Stimulated activated CD8-positive, alpha-beta memory T cell treated with anti-CD3 and anti-CD28 coated beads, Interleukin-12 subunit alpha, Interleukin-12 subunit beta, amount 100 ng/mL, for 24 hours (primary cell): ENCODE measurements at regions not wholly inside any gene's neighbourhood (a gene's known extent, or its start where the extent isn't known, plus 50 kb on each side); places are given as distances from the start of the nearest gene placed in this dataset.

Experiments
- DNase-seq: peaks from one replicate; pipeline ENCODE4 v3.0.0-alpha.2; 2020; ENCODE audit errors: extremely low read depth

- DNase-seq, result no peak
Observed at GRCh38 chr13:22009500-22009899, 338.6 kb downstream of the FGF9 start.

GRCh38 chr13:22009937-22010336, 339.1 kb downstream of the FGF9 start:
- no peak for DNase-seq

- DNase-seq, result no peak
Observed at GRCh38 chr13:22012686-22013085, 341.8 kb downstream of the FGF9 start.

- DNase-seq, result no peak
Observed at GRCh38 chr13:22014469-22014868, 343.6 kb downstream of the FGF9 start.

GRCh38 chr13:22017226-22017625, 346.4 kb downstream of the FGF9 start:
- DNase-seq, result no peak

GRCh38 chr13:22018076-22018835, 347.4 kb downstream of the FGF9 start:
- no peak for DNase-seq

GRCh38 chr13:22018836-22019210, 347.9 kb downstream of the FGF9 start:
- DNase-seq, result no peak

- no peak for DNase-seq
Observed at GRCh38 chr13:22024381-22024994, 353.6 kb downstream of the FGF9 start.

GRCh38 chr13:22027566-22027965, 356.7 kb downstream of the FGF9 start:
- DNase-seq, result no peak

- DNase-seq, result no peak
Observed at GRCh38 chr13:22028831-22029230, 358.0 kb downstream of the FGF9 start.

- DNase-seq, result no peak
Observed at GRCh38 chr13:22030321-22030720, 359.4 kb downstream of the FGF9 start.

- no peak for DNase-seq
Observed at GRCh38 chr13:22031702-22032286, 360.9 kb downstream of the FGF9 start.

- DNase-seq, result no peak
Observed at GRCh38 chr13:22032905-22033304, 362.0 kb downstream of the FGF9 start.

- DNase-seq, result no peak
Observed at GRCh38 chr13:22039961-22040360, 369.1 kb downstream of the FGF9 start.

- DNase-seq, result no peak
Observed at GRCh38 chr13:22040810-22041364, 370.0 kb downstream of the FGF9 start.

GRCh38 chr13:22041741-22042140, 370.9 kb downstream of the FGF9 start:
- DNase-seq, result no peak

- DNase-seq, result no peak
Observed at GRCh38 chr13:22047082-22047784, 376.4 kb downstream of the FGF9 start.

GRCh38 chr13:22047785-22048104, 376.9 kb downstream of the FGF9 start:
- DNase-seq, result no peak

GRCh38 chr13:22049384-22049783, 378.5 kb downstream of the FGF9 start:
- no peak for DNase-seq

- DNase-seq, result no peak
Observed at GRCh38 chr13:22050951-22051563, 380.2 kb downstream of the FGF9 start.

GRCh38 chr13:22053053-22053452, 382.2 kb downstream of the FGF9 start:
- no peak for DNase-seq

GRCh38 chr13:22055259-22055658, 384.4 kb downstream of the FGF9 start:
- no peak for DNase-seq
